GM10266 (cell line): ENCODE measurements at regions not wholly inside any gene's neighbourhood (a gene's known extent, or its start where the extent isn't known, plus 50 kb on each side); places are given as distances from the start of the nearest gene placed in this dataset.

Experiments
- DNase-seq: peaks from one replicate; pipeline ENCODE4 v3.0.0; 2012; ENCODE audit errors: extremely low spot score
- CTCF ChIP-seq: IDR thresholded peaks from 2 replicates; pipeline ENCODE4 v1.5.1; 2012; ENCODE audit warnings: mild to moderate bottlenecking, low read depth; ENCODE audit not compliant: control insufficient read depth, insufficient read depth; ENCODE audit errors: missing control alignments

- no peak for TF ChIP-seq CTCF
- no peak for DNase-seq
Measured at GRCh38 chr2:217076657-217077232, 216.9 kb upstream of the TNP1 start.

GRCh38 chr2:217076058-217076435, 216.2 kb upstream of the TNP1 start:
- DNase-seq: no peak

GRCh38 chr2:217075268-217076057, 215.6 kb upstream of the TNP1 start:
- DNase-seq: no peak
- no peak for TF ChIP-seq CTCF

More at GRCh38 chr2:217076058-217076435, 216.2 kb upstream of the TNP1 start:
- TF ChIP-seq CTCF: no peak

GRCh38 chr2:217074576-217075255, 214.9 kb upstream of the TNP1 start:
- no peak for TF ChIP-seq CTCF
- DNase-seq: no peak

GRCh38 chr2:217071416-217071815, 211.6 kb upstream of the TNP1 start:
- TF ChIP-seq CTCF: no peak
- DNase-seq: no peak

GRCh38 chr2:217070611-217071010, 210.7 kb upstream of the TNP1 start:
- no peak for TF ChIP-seq CTCF
- no peak for DNase-seq

- TF ChIP-seq CTCF: no peak
- no peak for DNase-seq
Measured at GRCh38 chr2:217070043-217070430, 210.2 kb upstream of the TNP1 start.
